Mucosa of descending colon (tissue), 3 donors: ENCODE measurements at regions not wholly inside any gene's neighbourhood (a gene's known extent, or its start where the extent isn't known, plus 50 kb on each side); places are given as distances from the start of the nearest gene placed in this dataset.

Experiments used
- ATAC-seq: fragments of 200-7000 bp; cut with Tn5 transposase; one replicate; pipeline ENCODE4 v1.9.1; 2020; ENCODE audit warnings: mild to moderate bottlenecking, moderate library complexity
- DNase-seq, 3 donors: peaks; one replicate each; pipeline ENCODE4 v3.0.0-alpha.2; 2020
- H3K36me3 ChIP-seq: fragments of 200-600 bp; one replicate; pipeline ENCODE4 v1.8.0; 2021; ENCODE audit warnings: low read depth, mild to moderate bottlenecking
- H3K4me1 ChIP-seq: fragments of 200-600 bp; one replicate; pipeline ENCODE4 v1.8.0; 2021; ENCODE audit warnings: low read depth, mild to moderate bottlenecking
- H3K4me3 ChIP-seq: fragments of 200-600 bp; one replicate; pipeline ENCODE4 v1.8.0; 2021; ENCODE audit warnings: mild to moderate bottlenecking
- H3K9me3 ChIP-seq: fragments of 200-600 bp; one replicate; pipeline ENCODE4 v1.8.0; 2021; ENCODE audit warnings: mild to moderate bottlenecking
- intact Hi-C, 2 donors: fragments of 100-400 bp; cut with DNase I in 1 of 2; cut with micrococcal nuclease in 1 of 2; formaldehyde crosslinking; loops; one replicate each; pipeline versions ENCODE4 v1.11.0 to v1.11.1; 2022; cut with DNase I, micrococcal nuclease
- TF ChIP-seq, protein P1 (sequence below): fragments of 200-600 bp; IDR thresholded peaks from one replicate; pipeline ENCODE4 v1.8.0; 2022; ENCODE audit warnings: antibody characterized with exemption, mild to moderate bottlenecking
- donor health status: DM: no; HTN: no; CAD: no; lungs with moderate emphysema.
- donor health status: DM: no; HTN: no; CAD: no.
- donor health status: DM: no; HTN: yes; CAD: no.

DNA sequence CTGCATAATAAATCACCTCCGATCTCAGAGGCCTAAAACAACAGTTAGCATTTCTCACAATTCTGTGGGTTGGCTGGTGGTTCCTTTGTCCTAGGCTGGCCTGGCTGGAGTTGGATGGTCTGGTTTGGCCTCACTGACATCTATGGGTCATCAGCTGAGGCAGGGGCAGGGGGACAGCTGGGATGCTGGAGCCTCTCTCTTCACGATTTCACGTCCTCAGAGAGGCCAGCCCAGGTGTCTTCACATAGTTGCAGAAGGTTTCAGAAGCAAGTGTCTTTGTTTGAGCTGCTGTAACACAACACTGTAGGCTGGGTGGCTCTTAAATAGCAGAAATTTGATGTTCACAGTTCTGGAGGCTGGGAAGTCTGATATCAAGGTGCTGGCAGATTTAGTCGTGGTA, 155.5 kb upstream of the CACNA1E start:
- ATAC-seq: no peak

DNA sequence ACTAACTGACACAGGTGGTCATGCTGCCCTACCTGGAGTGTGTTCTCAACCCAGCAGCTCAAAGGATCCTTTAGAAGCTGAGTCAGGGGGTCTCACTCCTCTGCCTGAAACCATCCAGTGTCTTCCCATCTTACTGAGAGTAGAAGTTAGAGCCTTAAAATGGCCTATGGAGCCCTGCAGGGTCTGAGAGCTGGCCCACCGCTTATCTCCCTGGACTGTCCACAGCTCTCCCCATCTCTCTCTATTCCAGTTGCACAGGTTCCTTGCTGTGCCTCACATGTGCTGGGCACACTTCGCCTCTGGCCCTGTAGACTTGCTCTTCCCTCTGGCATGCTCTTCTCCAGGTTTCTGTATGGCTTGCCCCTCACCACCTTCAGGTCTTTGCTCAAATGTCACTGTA, 148.6 kb upstream of the CACNA1E start:
- H3K4me1 ChIP-seq: no peaks in the 10 kb centered on the region
- no peaks in the 10 kb centered on the region for H3K36me3 ChIP-seq
- no peak for DNase-seq
- no peak for ATAC-seq
- H3K4me3 ChIP-seq: no peak overlapping the region
- intact Hi-C loops: no loop called here
- TF ChIP-seq, protein P1, sequence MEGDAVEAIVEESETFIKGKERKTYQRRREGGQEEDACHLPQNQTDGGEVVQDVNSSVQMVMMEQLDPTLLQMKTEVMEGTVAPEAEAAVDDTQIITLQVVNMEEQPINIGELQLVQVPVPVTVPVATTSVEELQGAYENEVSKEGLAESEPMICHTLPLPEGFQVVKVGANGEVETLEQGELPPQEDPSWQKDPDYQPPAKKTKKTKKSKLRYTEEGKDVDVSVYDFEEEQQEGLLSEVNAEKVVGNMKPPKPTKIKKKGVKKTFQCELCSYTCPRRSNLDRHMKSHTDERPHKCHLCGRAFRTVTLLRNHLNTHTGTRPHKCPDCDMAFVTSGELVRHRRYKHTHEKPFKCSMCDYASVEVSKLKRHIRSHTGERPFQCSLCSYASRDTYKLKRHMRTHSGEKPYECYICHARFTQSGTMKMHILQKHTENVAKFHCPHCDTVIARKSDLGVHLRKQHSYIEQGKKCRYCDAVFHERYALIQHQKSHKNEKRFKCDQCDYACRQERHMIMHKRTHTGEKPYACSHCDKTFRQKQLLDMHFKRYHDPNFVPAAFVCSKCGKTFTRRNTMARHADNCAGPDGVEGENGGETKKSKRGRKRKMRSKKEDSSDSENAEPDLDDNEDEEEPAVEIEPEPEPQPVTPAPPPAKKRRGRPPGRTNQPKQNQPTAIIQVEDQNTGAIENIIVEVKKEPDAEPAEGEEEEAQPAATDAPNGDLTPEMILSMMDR: no peak
- no peaks in the 10 kb centered on the region for H3K9me3 ChIP-seq

More for the DNA sequence above, 155.5 kb upstream of the CACNA1E start:
- no peaks in the 10 kb centered on the region for H3K36me3 ChIP-seq
- intact Hi-C loops: no loop called here
- no peaks in the 10 kb centered on the region for H3K4me1 ChIP-seq
- H3K4me3 ChIP-seq: no peak overlapping the region
- no peak for DNase-seq
- TF ChIP-seq, protein P1: no peak
- H3K9me3 ChIP-seq: no peaks in the 10 kb centered on the region

DNA sequence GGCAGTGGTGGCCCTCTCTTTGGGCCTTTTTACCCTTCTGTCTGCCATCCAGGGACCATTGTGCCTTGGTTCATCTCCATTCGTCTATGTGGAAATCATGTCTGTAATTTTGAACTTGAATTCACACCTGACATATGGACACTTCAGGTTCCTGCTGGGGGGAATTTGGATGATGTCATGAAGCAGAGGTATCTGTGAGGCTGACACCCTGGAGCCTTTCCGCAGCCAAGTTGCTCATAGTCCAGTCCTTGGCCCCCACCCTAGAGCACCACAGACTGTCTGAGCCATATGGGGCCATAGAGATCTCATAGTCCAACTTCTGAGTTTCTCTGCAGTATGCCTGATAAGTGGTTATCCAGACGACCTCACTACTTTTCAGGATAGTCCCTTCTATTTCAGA, 147.7 kb upstream of the CACNA1E start:
- H3K4me1 ChIP-seq: no peaks in the 10 kb centered on the region
- ATAC-seq: no peak
- H3K4me3 ChIP-seq: no peak overlapping the region
- no peak for DNase-seq
- intact Hi-C loops: no loop called here
- H3K36me3 ChIP-seq: no peaks in the 10 kb centered on the region
- TF ChIP-seq, protein P1: no peak
- H3K9me3 ChIP-seq: no peaks in the 10 kb centered on the region

DNA sequence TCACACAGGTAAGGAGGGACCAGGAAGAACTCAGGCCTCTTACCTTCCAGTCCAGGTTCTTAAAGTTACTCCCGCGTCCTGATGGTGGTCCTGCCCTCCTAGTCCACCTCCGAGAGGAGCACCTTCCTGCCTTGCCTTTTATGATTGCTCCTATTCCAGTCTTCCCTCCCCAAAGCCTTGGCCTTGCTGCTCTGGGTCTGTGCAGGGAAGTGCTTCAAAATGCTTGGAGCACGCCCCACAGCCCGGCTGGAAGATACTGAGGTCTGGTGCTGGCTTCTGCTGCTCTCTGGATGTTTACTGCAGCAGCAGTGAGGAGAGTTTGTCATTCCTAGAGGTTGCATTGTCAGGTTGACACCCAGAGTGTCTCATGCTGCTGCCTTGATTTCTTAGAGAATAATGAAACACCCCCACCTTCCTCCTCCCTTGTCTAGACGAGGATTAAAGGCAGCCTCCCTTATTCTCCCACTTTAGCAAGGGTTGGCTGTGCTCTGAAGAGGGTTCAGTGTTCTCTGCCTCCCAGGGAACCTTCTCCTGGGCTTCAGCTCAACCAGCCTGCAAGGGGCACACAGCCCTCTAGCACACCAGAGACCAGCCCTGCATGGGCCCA, 142.2 kb upstream of the CACNA1E start:
- no peaks in the 10 kb centered on the region for H3K36me3 ChIP-seq
- TF ChIP-seq, protein P1: no peak
- no peak for ATAC-seq
- no peaks in the 10 kb centered on the region for H3K4me1 ChIP-seq
- H3K9me3 ChIP-seq: no peaks in the 10 kb centered on the region
- intact Hi-C loops: no loop called here
- DNase-seq: no peak
- H3K4me3 ChIP-seq: no peak overlapping the region

DNA sequence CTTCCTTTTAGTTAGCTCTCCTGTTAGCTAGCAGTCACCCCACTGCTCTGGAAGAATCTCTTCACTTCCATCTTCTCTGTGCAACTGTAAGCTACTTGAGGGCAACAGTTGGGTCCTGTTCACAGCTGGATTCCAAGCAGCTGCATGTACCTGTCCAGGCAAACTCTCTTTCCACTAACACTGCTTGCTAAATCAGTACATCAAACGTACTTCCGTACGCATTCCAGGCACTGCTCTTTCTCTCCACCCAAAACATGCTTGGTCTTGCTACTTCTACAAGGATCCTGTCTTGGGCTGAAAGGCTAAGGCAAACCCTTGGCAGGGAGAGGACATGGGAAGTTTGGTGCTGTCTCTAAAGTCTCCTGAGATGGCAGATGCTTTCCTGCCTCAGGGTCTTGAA, 139.2 kb upstream of the CACNA1E start:
- DNase-seq (no peak), ATAC-seq (no peak)
- Histone ChIP-seq H3K4me1 (no peaks in the 10 kb centered on the region), H3K9me3 (no peaks in the 10 kb centered on the region), H3K4me3 (no peak overlapping the region), H3K36me3 (no peaks in the 10 kb centered on the region)
- TF ChIP-seq, protein P1: no peak
- intact Hi-C loops: no loop called here

DNA sequence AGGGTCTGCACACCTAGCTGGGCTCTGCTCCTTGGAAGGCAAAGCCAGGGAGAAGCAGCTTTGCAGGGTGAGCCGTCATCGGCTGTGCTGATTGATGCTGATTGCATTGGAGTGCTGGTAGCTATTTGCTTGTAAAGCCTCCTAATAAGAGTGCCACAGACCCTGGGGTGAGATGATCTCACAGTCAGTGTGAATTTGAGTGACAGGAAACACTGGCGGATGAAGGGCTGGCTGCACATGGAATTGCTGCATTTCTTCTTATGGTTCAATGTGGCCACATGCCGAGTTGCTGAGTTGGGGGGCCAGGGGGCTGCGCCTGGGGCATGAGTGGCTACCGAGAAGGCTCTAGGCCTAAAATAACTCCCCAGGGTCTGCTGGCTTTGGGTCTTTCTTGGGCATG, 138.2 kb upstream of the CACNA1E start:
- TF ChIP-seq, protein P1: no peak
- Histone ChIP-seq H3K4me3 (no peak overlapping the region), H3K36me3 (no peaks in the 10 kb centered on the region), H3K9me3 (no peaks in the 10 kb centered on the region), H3K4me1 (no peaks in the 10 kb centered on the region)
- DNase-seq (no peak), ATAC-seq (no peak)
- intact Hi-C loops: no loop called here
